AG08395 (cell line): ENCODE measurements at regions not wholly inside any gene's neighbourhood (a gene's known extent, or its start where the extent isn't known, plus 50 kb on each side); places are given as distances from the start of the nearest gene placed in this dataset.

Source experiments
- DNase-seq: peaks from one replicate; pipeline ENCODE4 v3.0.0; 2012; ENCODE audit warnings: mixed read lengths, low spot score

DNA sequence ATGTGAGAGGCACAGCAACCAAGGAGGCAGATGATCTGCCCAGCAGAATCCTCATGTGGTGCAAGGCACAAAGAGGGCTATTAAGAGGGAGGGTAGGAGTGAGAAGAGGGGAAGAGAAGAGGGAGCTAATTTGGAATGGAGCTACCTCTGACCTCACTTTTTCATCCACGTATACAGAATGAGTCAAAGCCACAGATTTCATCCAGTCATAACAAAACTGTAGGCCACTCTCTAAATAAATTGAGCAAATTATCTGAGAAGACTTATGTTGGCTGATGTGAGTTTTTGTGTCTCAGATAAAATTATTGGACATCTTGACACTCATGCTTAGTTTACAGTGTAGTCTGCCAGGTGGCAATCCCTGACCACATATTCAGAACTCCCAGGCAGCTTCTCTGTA is 325.6 kb downstream of the TTLL7 start:
- no peak for DNase-seq

DNA sequence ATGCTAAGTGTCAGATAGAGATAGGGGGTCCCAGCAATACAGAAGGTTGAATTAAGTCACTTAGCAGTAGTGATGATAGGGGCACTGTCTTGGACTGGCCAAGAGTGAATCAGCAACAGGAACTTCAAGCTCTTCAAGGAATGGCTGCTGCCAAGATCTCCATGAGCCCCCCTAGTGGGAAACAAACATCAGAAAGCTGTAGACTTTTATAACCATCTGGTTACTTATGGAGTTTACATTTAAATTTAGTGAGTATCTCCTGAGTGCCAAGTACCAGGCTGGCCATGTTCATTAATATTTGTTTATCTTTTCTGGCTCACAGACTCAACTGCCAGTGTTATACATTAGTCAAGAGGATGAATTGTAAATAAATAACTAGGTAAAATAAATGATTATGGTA is 327.3 kb downstream of the TTLL7 start:
- DNase-seq: no peak

- DNase-seq: no peak
Measured at GRCh38 chr1:83670909-83671565, 327.9 kb downstream of the TTLL7 start.

- peak; percentile 16 for DNase-seq
Measured at GRCh38 chr1:83641796-83642443, 357.0 kb downstream of the TTLL7 start.

DNA sequence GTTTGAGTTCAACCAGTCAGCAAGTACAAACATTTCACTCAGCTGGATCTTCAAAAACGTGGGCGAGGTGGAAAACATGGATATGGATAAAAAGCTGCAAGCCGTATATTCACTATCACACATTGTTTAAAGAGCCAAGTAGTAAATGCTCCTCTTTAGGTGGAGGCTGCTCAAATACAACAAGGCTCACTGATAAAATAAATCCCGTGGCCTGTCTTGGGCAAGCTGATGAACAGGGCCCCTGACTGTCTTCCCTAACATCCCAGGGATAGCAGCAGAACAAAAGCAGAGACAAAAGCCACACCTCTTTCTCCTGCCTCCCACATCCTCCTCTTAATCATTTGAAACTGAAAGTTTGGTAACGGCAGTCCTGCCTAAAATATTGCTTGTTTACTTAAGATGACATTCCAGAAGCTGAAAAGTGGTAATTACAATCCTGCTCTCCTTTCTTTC is 357.7 kb downstream of the TTLL7 start:
- DNase-seq: peak; percentile 59

GRCh38 chr1:83639785-83640184 is 359.1 kb downstream of the TTLL7 start:
- no peak for DNase-seq

GRCh38 chr1:83637586-83637985 is 361.3 kb downstream of the TTLL7 start:
- no peak for DNase-seq

DNA sequence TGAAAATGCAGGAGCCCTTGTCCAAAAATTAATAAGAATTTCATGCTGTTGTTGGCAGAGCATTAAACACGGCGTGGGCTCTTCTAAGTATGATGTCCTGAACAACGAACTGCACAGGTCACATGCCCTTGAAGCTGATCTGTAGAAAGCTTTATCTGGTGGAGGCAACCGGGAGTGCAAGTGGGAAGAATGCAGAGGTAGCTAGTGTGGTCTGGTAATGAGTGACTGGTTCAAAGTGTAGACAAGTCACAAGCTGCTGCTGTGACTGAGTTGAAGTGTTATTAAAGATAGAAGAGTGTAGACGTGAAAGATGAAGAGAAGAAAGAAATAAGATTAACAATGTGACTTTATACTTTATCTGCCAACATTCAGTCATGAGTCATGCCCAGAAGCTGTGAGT is 361.9 kb downstream of the TTLL7 start:
- no peak for DNase-seq

GRCh38 chr1:83632906-83633305 is 366.0 kb downstream of the TTLL7 start:
- no peak for DNase-seq

GRCh38 chr1:83631851-83632250 is 367.1 kb downstream of the TTLL7 start:
- DNase-seq: no peak

DNA sequence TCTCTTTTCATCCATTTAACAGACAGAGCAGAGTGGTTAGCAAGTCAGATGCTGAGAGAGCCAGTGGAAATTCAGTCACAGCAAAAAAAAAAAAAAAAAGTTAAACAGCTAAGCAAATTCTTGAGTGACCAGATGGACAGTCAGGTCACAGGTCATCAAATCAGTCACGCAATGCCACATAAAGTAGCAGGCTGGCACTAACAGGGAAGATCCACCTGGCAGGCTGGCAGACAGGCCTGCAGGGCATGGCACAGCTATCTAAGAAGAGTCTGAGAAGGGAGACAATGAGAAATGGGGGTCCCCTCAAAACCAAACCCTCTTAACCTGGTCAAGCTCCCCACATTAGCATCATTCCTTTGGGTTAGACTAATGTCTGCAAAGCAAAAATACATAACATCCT is 371.9 kb downstream of the TTLL7 start:
- no peak for DNase-seq

DNA sequence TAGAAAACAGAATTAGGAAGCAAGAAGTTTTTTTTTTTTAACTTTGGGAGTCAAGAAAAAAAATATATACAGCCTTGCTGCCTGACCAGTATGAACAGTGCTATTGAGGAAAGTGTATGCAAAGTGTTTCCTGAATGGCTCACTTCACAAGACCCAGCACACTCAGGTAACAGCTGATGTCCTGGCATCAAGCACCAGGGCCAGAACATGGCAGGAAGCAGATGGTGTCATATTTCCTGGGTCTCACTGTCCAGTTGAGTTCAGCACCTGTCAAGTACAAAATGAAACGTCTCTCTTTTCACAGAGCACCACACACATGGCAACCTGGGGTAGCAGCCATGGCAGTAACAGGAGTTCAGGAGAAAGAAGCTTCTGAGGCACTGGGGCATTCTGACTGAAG is 372.3 kb downstream of the TTLL7 start:
- no peak for DNase-seq

DNA sequence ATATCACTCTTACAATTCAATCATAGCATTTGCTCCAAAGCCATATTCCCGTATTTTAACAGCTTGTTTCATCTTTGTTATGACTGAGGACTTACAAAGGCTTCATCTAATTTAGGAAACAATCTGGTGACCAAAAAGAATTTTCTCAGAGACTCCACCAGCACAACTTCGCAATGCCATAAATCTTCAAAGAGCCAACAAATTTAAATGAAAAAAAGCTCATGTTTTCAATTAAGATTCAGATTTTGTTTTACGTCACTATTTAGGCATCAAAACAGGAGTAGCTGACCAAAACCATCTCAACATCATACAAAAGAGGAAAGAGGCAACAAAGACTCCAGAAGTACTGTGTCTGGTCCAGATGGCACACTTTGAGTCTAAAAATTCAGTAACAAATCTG is 373.3 kb downstream of the TTLL7 start:
- DNase-seq: no peak

- no peak for DNase-seq
Measured at GRCh38 chr1:83620016-83620415, 378.9 kb downstream of the TTLL7 start.

- DNase-seq: no peak
Measured at GRCh38 chr1:83619170-83619896, 379.6 kb downstream of the TTLL7 start.

DNA sequence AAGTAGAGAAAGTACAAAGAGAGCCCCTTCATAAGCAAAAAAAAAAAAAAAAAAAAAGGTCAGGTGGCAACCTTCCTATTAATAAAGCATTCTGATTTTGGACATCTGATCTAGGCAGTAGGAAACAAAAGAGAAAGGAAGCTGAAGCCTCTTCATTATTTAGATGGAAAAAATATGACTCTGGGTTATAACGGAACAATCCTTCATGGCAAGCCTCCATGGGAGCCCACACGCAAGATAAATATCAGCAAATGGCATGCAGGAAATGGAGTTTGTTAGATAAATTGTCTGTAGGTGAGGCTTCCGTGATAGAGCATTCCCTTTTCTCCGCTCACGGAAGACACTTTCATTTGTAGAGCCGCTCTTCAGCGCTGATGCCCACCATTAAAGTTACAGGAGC is 381.0 kb downstream of the TTLL7 start:
- DNase-seq: no peak

DNA sequence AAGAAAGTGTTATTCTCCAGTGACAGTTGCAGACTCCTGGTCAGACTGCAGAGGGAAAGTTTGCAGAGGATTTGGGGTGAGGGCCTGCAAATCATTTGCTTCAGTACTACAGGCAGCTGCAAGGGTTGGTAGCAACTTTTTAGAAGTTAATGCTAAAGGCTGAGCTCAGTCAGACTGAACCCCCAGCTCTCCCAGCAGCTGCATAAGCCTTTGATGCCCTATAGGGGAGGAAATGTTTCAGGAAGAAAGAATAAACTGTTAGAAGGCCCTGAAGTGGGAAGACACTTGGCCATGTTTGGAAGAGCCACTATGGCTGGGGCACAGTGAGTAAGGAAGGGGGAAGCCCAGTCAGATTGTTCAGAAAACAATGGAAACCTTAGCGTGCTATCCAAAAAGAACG is 383.6 kb downstream of the TTLL7 start:
- no peak for DNase-seq

GRCh38 chr1:83606416-83606955 is 392.4 kb downstream of the TTLL7 start:
- no peak for DNase-seq

GRCh38 chr1:83596331-83596730 is 402.6 kb downstream of the TTLL7 start:
- no peak for DNase-seq

GRCh38 chr1:83593073-83593472 is 405.9 kb downstream of the TTLL7 start:
- DNase-seq: no peak

- no peak for DNase-seq
Measured at GRCh38 chr1:83588140-83588539, 410.8 kb downstream of the TTLL7 start.

DNA sequence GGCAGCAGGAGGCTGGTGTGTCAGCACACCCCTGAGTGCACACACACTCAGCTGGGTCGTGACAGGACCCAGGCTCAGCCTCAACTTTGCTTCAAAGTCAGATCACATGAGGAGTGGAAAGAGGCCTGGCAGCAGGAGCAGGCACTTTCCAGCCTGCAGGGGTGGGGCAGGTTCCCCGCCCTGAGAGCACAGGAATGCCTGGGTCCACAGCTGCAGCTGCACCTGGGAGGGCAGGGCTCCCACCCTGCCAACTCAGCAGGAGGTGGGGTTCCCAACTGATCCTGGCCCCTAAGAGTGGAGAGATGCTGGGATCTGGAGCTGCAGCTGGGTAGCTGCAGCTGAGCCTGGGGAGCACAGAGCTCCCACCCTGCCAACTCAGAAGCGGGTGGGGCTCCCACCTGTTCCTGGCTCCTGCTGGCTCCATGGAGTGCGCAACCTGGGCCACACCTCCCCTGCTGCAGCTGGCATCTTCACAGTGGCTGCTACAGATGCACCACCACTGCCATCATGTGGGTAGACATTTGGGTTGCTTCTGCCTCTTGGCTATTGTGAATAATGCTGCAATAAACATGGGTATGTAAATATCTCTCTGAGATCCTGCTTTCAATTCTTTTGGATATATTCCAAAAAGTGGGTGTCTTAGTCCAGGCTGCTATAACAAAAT is 415.4 kb downstream of the TTLL7 start:
- no peak for DNase-seq

DNA sequence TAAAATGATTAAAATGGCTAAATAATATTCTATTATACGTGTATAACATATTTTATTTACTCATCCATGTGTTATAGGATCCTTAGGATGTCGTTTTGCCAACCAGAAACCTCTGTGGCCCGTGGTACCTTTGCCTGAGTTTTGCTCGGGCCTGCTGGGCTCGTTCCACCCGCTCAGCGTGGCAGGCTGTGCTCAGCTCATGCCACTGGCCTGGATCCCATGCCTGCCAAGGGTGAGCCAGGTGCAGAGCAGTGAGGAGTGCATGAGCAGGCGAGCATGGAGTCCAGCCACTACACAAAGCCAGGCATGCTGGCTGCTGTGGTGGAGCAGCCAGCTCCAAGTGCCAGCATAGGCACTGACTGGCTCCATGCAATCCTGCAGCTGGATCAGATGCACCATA is 417.2 kb downstream of the TTLL7 start:
- no peak for DNase-seq
